Astrocyte of the cerebellum (primary cell): ENCODE measurements at regions not wholly inside any gene's neighbourhood (a gene's known extent, or its start where the extent isn't known, plus 50 kb on each side); places are given as distances from the start of the nearest gene placed in this dataset.

Source experiments
- DNase-seq: peaks from one replicate; pipeline ENCODE4 v3.0.0-alpha.2; 2011; ENCODE audit warnings: low read depth
- H3K4me3 ChIP-seq: 2 replicates; pipeline ENCODE4 v1.5.1; 2011; ENCODE audit warnings: mild to moderate bottlenecking, low read depth, low read length, moderate library complexity
- CTCF ChIP-seq: IDR thresholded peaks from 2 replicates; pipeline ENCODE4 v1.5.1; 2012; ENCODE audit warnings: low read length, low read depth, moderate library complexity, mild to moderate bottlenecking; ENCODE audit errors: missing control alignments
- in situ Hi-C: cut with HindIII; loops from 2 replicates; pipeline ENCODE4 v1.10.0; 2017; ENCODE audit warnings: low sequenced_read_pairs

GRCh38 chr2:147037048-147037447 lies 807.8 kb upstream of the ACVR2A start:
- no peak for DNase-seq
- TF ChIP-seq CTCF = no peak
- in situ Hi-C loops = loop anchor here (10.0 kb wide), 1 partner anchor 52 kb away; no protein-coding TSS in a partner anchor
- H3K4me3 ChIP-seq = no peak overlapping the region

GRCh38 chr2:147033044-147033443 lies 811.8 kb upstream of the ACVR2A start:
- no peak for TF ChIP-seq CTCF

GRCh38 chr2:147031897-147032296 lies 812.9 kb upstream of the ACVR2A start:
- no peak for TF ChIP-seq CTCF
- no peak overlapping the region for H3K4me3 ChIP-seq
- DNase-seq = no peak
- in situ Hi-C loops = loop anchor here (10.0 kb wide), 1 partner anchor 47 kb away; no protein-coding TSS in a partner anchor

More at GRCh38 chr2:147033044-147033443, 811.8 kb upstream of the ACVR2A start:
- H3K4me3 ChIP-seq = no peak overlapping the region
- in situ Hi-C loops = loop anchor here (10.0 kb wide), 1 partner anchor 48 kb away; no protein-coding TSS in a partner anchor
- peak; percentile 13 for DNase-seq

DNA sequence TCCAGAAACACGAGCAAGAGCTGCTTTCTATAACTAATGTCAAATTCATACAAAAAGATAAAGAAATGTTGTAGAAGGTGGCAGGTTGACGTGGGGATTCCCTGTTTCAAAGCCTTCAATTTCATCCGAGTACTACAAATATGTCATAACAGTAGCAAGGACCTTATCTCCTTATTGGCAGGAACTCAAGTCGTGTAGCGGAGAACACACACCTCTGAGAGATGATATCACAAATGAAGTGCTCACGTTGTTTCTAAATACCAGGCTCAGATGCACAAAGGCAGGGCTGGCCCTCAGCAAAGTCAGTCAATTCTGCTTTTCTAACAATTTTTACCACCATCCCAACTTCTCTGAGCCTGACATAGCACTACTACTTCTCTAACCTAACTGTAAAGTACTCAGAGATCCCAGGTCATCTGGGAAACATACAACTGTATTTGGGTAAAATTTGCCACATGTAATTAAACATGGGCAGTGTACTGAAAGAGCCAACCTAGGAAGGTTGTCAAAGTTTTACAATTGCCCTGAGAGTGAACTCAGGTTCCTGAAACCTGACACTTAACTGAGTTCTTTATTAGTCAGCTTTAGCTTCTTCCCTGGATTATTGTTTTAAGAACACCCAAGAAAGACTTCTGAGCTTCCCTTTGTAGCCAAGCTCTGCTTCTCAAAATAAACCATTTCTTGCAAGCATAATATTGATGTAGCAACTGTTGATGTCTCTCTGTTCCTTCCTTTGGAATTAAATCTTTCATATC lies 813.7 kb upstream of the ACVR2A start:
- in situ Hi-C loops = loop anchor here (10.0 kb wide), 1 partner anchor 46 kb away; no protein-coding TSS in a partner anchor
- no peak for TF ChIP-seq CTCF
- no peak overlapping the region for H3K4me3 ChIP-seq
- peak; percentile 54 for DNase-seq

- no peak overlapping the region for H3K4me3 ChIP-seq
- no peak for TF ChIP-seq CTCF
- no peak for DNase-seq
- in situ Hi-C loops = no loop called here
These were observed 817.4 kb upstream of the ACVR2A start for GRCh38 chr2:147027436-147027835.

DNA sequence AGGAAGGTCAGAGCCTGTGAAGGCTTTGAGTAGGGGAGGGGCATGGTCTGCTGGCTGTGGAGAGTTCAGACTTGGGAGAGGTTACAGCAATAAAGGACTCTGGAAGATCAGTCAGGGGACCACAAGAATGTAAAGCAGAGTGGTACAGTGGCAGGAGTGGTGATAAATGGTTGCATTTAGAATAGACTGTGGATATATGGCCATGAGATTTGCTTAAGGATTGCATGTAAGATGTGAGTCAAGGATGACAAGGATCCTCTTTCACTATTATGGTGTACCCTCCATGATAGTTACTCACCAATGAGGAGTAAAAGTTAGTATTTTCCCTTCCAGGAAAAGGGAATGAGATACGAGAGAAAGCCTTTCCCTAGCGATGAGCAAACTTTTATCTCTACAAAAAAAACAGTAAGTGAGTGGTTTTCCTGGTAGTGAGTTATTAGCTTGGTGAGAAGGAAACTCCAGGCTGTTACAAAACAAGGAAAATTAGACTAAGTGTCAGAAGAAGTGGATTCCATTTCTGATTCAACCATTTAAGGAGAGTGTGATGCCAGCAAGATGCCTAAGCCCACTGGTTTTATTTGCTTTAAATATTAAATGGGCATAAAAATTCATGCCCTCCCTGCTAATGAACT lies 818.0 kb upstream of the ACVR2A start:
- no peak for DNase-seq
- no peak for TF ChIP-seq CTCF
- in situ Hi-C loops = no loop called here
- no peak overlapping the region for H3K4me3 ChIP-seq
